SIG-M5 treated with dmso at 0.1 percent for 504 hours (cell line): ENCODE measurements at regions not wholly inside any gene's neighbourhood (a gene's known extent, or its start where the extent isn't known, plus 50 kb on each side); places are given as distances from the start of the nearest gene placed in this dataset.

Experiments used
- DNase-seq: peaks from one replicate; lab custom pipeline; 2025; ENCODE audit not compliant: unreplicated experiment; lab: John Stamatoyannopoulos, UW

- no peak for DNase-seq
These were observed 883.0 kb downstream of the TECRL start for GRCh38 chr4:63526251-63526650.

- no peak for DNase-seq
These were observed 884.5 kb downstream of the TECRL start for GRCh38 chr4:63524764-63525163.

- peak; percentile 37 for DNase-seq
These were observed 903.4 kb downstream of the TECRL start for GRCh38 chr4:63505714-63506460.

- DNase-seq = no peak
These were observed 916.0 kb downstream of the TECRL start for GRCh38 chr4:63493265-63493664.

- DNase-seq = peak; percentile 1
These were observed 916.7 kb downstream of the TECRL start for GRCh38 chr4:63492515-63492914.

- DNase-seq = no peak
These were observed 944.9 kb downstream of the TECRL start for GRCh38 chr4:63464393-63464792.

- DNase-seq = no peak
These were observed 949.2 kb downstream of the TECRL start for GRCh38 chr4:63460075-63460474.

- DNase-seq = peak; percentile 70
These were observed 949.9 kb downstream of the TECRL start for GRCh38 chr4:63459329-63459728.

- no peak for DNase-seq
These were observed 951.2 kb downstream of the TECRL start for GRCh38 chr4:63458010-63458409.

- DNase-seq = no peak
These were observed 969.0 kb downstream of the TECRL start for GRCh38 chr4:63440236-63440635.

- DNase-seq = no peak
These were observed 979.1 kb downstream of the TECRL start for GRCh38 chr4:63430105-63430504.

GRCh38 chr4:63396269-63396668 is 1013.0 kb downstream of the TECRL start:
- DNase-seq = no peak

GRCh38 chr4:63393544-63393943 is 1015.7 kb downstream of the TECRL start:
- DNase-seq = no peak

- no peak for DNase-seq
These were observed 1029.3 kb downstream of the TECRL start for GRCh38 chr4:63379750-63380522.

GRCh38 chr4:63371001-63371400 is 1038.2 kb downstream of the TECRL start:
- no peak for DNase-seq

- DNase-seq = no peak
These were observed 1047.6 kb downstream of the TECRL start for GRCh38 chr4:63361628-63362027.

GRCh38 chr4:63361066-63361465 is 1048.2 kb downstream of the TECRL start:
- DNase-seq = no peak

GRCh38 chr4:63349674-63350025 is 1059.6 kb downstream of the TECRL start:
- no peak for DNase-seq

GRCh38 chr4:63348735-63349673 is 1060.2 kb downstream of the TECRL start:
- no peak for DNase-seq

GRCh38 chr4:63325140-63325539 is 1084.1 kb downstream of the TECRL start:
- no peak for DNase-seq

- DNase-seq = no peak
These were observed 1092.6 kb downstream of the TECRL start for GRCh38 chr4:63316633-63317032.
